Skeletal muscle cell (primary cell): ENCODE measurements at regions not wholly inside any gene's neighbourhood (a gene's known extent, or its start where the extent isn't known, plus 50 kb on each side); places are given as distances from the start of the nearest gene placed in this dataset.
A peak's percentile ranks its signal among the peaks of the same experiment; 100 is the strongest.
"Not testable (repeated sequence)": the region's sequence is repeated elsewhere in the genome, so short reads cannot be mapped to it uniquely, and the experiment has no call there.

Experiments
- DNase-seq: peaks from one replicate; pipeline ENCODE4 v3.0.0-alpha.2; 2010; ENCODE audit warnings: low read depth
- H3K4me3 ChIP-seq: 2 replicates; pipeline ENCODE4 v1.5.1; 2011; ENCODE audit warnings: low read depth, mild to moderate bottlenecking, control low read depth, low read length, moderate library complexity

GRCh38 chr2:67904566-67904965, 158.2 kb downstream of the C1D start:
- H3K4me3 ChIP-seq: no peak overlapping the region
- no peak for DNase-seq

- H3K4me3 ChIP-seq: no peak overlapping the region
- DNase-seq: no peak
Measured at GRCh38 chr2:67904966-67905365, 157.8 kb downstream of the C1D start.

DNA sequence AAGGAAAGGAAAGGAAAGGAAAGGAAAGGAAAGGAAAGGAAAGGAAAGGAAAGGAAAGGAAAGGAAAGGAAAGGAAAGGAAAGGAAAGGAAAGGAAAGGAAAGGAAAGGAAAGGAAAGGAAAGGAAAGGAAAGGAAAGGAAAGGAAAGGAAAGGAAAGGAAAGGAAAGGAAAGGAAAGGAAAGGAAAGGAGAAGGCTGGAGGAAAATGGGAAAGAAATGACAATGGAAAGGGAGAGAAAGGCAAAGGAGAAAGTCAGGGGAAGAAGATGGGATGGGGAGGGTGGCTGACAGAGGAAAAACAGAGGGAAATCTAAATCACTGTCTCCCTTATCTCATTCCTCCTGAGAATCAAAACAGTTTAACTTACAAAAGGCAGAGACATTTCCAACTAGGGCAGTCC, 156.3 kb downstream of the C1D start:
- not testable (repeated sequence) for DNase-seq, H3K4me3 ChIP-seq

GRCh38 chr2:67917332-67918054, 145.3 kb downstream of the C1D start:
- no peak overlapping the region for H3K4me3 ChIP-seq
- DNase-seq: peak; percentile 77

GRCh38 chr2:67918471-67918870, 144.3 kb downstream of the C1D start:
- H3K4me3 ChIP-seq: no peak overlapping the region
- DNase-seq: no peak

DNA sequence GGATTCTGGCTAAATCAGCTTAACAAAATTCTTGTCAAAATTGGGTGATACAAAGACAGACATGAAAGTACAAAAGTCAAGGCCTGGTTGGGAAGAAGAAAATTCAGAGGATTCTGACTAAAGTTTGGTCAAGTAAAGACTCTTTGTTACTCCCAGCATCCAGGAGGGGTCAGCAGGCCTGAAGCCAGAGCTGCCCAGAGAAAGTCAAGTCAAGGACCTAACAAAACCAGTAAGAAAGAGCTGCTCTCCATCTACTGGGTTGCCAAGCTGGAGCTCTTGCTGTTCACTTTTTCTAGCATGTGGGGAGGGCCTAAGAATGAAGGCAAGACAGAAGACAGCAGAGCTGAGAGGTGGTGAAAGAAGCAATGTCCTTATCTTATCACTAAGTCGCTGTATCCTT, 143.3 kb downstream of the C1D start:
- DNase-seq: no peak
- H3K4me3 ChIP-seq: no peak overlapping the region

- H3K4me3 ChIP-seq: no peak overlapping the region
- DNase-seq: no peak
Measured at GRCh38 chr2:67922080-67922785, 140.6 kb downstream of the C1D start.

DNA sequence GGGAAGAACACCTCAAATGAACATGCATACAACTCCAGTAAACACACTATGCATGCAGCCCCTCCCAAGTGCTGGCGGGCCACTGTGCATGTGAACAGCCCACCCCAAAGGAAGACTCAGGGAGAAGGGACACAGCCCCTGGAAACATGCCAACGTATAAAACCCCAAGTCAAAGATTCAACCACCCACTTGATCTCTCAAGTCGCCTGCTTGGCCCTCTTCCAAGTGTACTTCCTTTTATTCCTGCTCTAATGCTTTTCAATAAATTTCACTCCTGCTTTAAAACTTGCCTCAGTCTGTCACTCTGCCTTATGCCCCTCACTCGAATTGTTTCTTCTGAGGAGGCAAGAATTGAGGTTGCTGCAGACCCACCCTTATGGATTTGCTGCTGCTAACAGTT, 139.1 kb downstream of the C1D start:
- no peak overlapping the region for H3K4me3 ChIP-seq

GRCh38 chr2:67927501-67927900, 135.3 kb downstream of the C1D start:
- no peak overlapping the region for H3K4me3 ChIP-seq
- DNase-seq: no peak

More for the DNA sequence above, 139.1 kb downstream of the C1D start:
- no peak for DNase-seq

DNA sequence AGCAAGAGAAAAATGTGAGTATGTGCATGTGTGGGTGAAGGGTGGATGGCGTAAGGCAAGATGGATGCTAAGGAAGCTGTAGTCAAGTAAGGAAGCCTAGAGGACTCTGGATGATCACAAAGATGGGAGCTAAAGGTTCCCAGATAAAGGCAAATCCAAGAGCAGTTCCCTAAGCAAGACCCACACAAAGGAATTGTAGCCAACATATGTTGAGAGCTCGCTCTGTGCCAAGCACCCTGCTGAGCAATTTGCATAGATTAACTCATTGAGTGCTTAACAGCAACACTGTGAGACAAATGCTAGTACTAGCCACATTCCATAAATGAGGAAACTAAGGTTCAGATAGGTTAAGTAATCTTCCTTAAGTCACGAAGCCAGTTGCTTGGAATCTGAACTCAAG, 132.6 kb downstream of the C1D start:
- H3K4me3 ChIP-seq: no peak overlapping the region
- DNase-seq: no peak

DNA sequence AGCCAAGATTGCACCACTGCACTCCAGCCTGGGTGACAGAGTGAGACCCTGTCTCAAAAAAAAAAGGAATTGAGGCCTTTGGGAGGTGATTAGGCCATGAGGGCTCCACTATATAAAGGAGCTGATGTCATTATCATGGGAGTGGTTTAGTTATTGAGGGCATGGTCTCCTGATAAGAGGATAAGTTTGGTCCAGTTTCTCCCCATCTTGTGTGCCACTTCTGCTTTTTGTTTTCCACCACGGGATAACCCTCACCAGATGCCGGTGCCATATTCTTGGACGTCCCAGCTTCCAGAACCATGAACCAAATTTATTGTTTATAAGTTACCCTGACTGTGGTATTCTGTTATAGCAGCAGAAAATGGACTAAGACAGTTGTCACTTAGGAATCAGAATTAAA, 125.8 kb downstream of the C1D start:
- DNase-seq: no peak
- no peak overlapping the region for H3K4me3 ChIP-seq

DNA sequence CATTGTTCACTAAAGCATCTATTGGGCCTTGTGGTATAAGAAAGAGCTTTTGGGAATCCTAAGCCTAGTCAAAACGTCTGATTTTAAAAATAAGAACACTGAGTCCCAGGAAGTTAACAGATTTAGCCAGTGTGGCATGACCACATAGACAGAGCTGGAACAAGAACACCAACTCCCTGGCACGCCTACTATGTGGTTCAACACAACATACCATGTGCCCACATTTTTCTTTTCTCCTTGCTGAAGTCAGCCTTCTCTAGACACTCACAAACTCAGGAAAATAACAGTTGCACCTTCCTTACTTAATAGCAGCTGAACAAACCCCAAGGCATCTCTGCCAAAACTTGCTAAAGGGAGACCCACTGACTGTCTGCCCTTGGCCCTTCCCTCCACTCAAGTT, 124.8 kb downstream of the C1D start:
- H3K4me3 ChIP-seq: no peak overlapping the region
- DNase-seq: peak; percentile 7

DNA sequence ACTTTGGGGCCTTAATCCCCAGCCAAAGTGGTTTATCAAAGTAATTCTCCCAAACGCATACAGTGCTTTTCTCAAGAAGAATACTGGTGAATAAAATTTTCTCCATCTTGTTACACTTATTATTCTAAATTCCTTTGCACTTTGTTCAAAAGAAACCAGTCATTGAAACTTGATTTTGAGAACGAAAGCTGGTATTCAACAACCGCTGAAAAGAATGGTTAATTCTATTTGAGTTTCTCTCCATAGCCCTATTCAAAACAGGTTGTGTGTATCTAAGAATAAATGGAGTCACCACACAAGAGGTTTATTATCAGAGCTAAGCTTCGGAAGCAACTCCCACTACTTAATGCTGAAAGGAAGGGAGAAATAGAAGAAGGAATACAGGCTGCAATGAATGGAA, 117.7 kb downstream of the C1D start:
- DNase-seq: no peak
- no peak overlapping the region for H3K4me3 ChIP-seq

DNA sequence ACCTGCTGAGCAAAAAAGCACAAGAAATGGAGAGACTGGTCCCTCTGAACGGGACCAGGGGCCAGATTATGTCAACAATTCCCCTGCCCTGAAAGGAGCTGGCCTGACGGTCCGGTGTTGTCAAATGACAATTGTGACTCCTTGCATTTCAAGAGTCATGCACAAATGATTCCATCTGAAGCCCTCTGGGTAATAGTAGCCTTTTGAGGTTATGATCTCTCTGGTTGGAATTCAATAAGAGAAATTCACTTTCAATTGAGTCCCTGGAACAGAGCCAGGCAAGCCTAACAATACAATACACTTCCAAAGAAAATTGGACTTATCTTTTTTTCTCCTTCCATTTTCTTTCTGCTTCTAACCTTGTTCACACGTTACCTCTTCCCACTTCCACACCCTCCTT, 116.9 kb downstream of the C1D start:
- H3K4me3 ChIP-seq: no peak overlapping the region
- no peak for DNase-seq

DNA sequence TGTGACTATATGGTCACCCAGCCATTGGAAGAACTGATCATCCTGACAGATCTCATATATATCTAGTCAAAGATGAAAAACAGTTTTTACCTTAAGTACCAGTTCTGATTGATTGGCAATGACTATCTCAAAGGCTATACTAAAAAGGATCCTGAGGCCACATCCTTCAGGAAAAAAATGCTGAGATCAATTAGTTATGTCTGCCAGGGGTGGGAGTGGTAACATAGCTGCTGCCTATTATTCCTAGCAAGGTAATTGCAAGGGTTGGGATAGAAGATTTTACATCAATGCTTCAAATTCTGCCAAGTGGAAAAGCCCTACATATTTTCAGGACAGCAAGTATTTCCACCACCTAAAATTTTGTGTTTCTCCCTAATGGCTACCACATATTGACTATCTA, 114.7 kb downstream of the C1D start:
- no peak for DNase-seq
- no peak overlapping the region for H3K4me3 ChIP-seq

GRCh38 chr2:67948506-67948905, 114.3 kb downstream of the C1D start:
- no peak overlapping the region for H3K4me3 ChIP-seq
- DNase-seq: no peak

GRCh38 chr2:67950018-67950417, 112.8 kb downstream of the C1D start:
- no peak for DNase-seq
- H3K4me3 ChIP-seq: no peak overlapping the region

GRCh38 chr2:67950919-67951318, 111.9 kb downstream of the C1D start:
- DNase-seq: no peak
- no peak overlapping the region for H3K4me3 ChIP-seq

DNA sequence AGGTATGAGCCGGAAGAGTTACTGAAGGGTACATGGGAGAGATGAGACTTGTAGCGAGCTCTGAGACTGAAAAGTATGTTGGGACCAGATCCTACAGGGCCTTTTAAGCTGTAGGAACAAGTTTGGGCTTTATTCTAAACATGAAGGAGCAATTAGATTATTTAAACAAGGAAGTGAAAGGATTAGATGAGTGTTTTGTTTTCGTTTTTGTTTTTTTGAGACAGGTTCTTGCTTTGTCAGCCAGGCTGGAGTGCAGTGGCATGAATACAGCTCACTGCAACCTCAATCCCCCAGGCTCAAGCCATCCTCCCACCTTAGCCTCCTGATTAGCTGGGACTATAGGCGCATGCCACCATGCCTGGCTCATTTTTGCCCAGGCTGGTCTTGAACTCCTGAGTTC, 110.7 kb downstream of the C1D start:
- H3K4me3 ChIP-seq: no peak overlapping the region
- DNase-seq: no peak

DNA sequence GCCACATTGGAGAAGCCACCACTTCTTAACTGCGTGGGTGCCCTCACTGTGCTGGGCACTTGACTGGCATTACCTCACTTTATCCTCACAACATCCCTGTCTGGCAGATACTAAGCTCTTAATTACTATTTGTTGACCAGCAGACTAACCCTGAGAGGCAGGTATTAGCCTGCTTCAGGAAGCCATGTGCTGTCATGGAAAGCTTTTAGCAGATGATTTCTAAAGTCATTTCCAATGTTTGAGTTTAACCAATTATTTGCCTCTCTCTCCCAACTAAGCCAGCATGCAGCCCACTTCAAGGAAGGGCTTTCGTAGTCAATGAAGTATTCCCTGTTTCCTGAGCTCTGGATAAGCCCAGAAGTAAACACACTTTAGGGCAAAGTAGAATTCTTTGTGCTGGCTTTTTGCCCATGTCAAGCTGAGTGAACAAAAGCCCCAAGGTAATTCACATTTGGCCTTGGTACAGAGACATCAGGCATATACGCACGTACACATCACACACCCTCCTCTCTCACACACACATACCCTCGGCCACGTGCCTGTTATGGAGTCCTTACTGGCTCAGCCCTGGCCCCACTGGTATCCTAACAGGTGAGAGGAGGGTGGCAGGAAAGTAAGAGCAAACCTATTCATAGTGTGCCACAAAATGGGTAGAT, 108.6 kb downstream of the C1D start:
- no peak for DNase-seq
- no peak overlapping the region for H3K4me3 ChIP-seq
